ENCODE measurements at regions not wholly inside any gene's neighbourhood (a gene's known extent, or its start where the extent isn't known, plus 50 kb on each side); places are given as distances from the start of the nearest gene placed in this dataset.
A peak's percentile ranks its signal among the peaks of the same experiment; 100 is the strongest.
"Not testable (repeated sequence)": the region's sequence is repeated elsewhere in the genome, so short reads cannot be mapped to it uniquely, and the experiment has no call there.

GRCh38 chr1:199243423-199244061, 604.7 kb downstream of the PTPRC start:
- Histone ChIP-seq H3K27ac (no peak overlapping the region), H3K27me3 (no peaks in the 10 kb centered on the region), H3K9me3 (no peaks in the 10 kb centered on the region), H3K36me3 (no peaks in the 10 kb centered on the region), H3K4me3 (no peak overlapping the region), H3K4me1 (no peaks in the 10 kb centered on the region)
- no peak for DNase-seq (ENCODE audit: low spot score)
- TF ChIP-seq CTCF (IDR thresholded peaks at IDR 0.05), result peak; percentile 30 to 72

- DNase-seq (ENCODE audit: low spot score), result no peak
- Histone ChIP-seq H3K4me3 (no peak overlapping the region), H3K36me3 (no peaks in the 10 kb centered on the region), H3K9me3 (no peaks in the 10 kb centered on the region), H3K27me3 (no peaks in the 10 kb centered on the region), H3K4me1 (no peaks in the 10 kb centered on the region), H3K27ac (no peak overlapping the region)
- no peak for TF ChIP-seq CTCF (IDR thresholded peaks at IDR 0.05)
Measured at GRCh38 chr1:199245946-199246345, 607.1 kb downstream of the PTPRC start.

GRCh38 chr1:199246716-199247115, 607.9 kb downstream of the PTPRC start:
- H3K36me3 ChIP-seq, result no peaks in the 10 kb centered on the region
- H3K27ac ChIP-seq, result no peak overlapping the region
- H3K4me3 ChIP-seq, result no peak overlapping the region
- no peak for TF ChIP-seq CTCF (IDR thresholded peaks at IDR 0.05)
- no peaks in the 10 kb centered on the region for H3K4me1 ChIP-seq
- no peaks in the 10 kb centered on the region for H3K27me3 ChIP-seq
- DNase-seq (ENCODE audit: low spot score), result no peak
- no peaks in the 10 kb centered on the region for H3K9me3 ChIP-seq

- H3K9me3 ChIP-seq, result no peaks in the 10 kb centered on the region
- no peak overlapping the region for H3K27ac ChIP-seq
- H3K27me3 ChIP-seq, result no peaks in the 10 kb centered on the region
- H3K4me3 ChIP-seq, result no peak overlapping the region
- TF ChIP-seq CTCF (IDR thresholded peaks at IDR 0.05), result no peak
- no peaks in the 10 kb centered on the region for H3K4me1 ChIP-seq
- no peak for DNase-seq (ENCODE audit: low spot score)
- H3K36me3 ChIP-seq, result no peaks in the 10 kb centered on the region
Measured at GRCh38 chr1:199247891-199248290, 609.1 kb downstream of the PTPRC start.

- H3K36me3 ChIP-seq; H3K27ac ChIP-seq; H3K4me1 ChIP-seq; H3K4me3 ChIP-seq; H3K9me3 ChIP-seq; H3K27me3 ChIP-seq; DNase-seq (ENCODE audit: low spot score): not testable (repeated sequence)
Measured at GRCh38 chr1:199254040-199254439, 615.2 kb downstream of the PTPRC start.

GRCh38 chr1:199261328-199261727, 622.5 kb downstream of the PTPRC start:
- no peak for DNase-seq (ENCODE audit: low spot score)
- Histone ChIP-seq H3K27me3 (no peaks in the 10 kb centered on the region), H3K36me3 (no peaks in the 10 kb centered on the region), H3K4me1 (no peaks in the 10 kb centered on the region), H3K4me3 (no peak overlapping the region), H3K9me3 (no peaks in the 10 kb centered on the region), H3K27ac (no peak overlapping the region)
- TF ChIP-seq CTCF (IDR thresholded peaks at IDR 0.05), result no peak

Data from right atrium auricular region (tissue), 2 donors.